Upper lobe of left lung (tissue), 4 donors: ENCODE measurements at regions not wholly inside any gene's neighbourhood (a gene's known extent, or its start where the extent isn't known, plus 50 kb on each side); places are given as distances from the start of the nearest gene placed in this dataset.

ENCODE experiments used
- CTCF ChIP-seq, 6 experiments: fragments of 450-650 bp in 4 of 6; fragments of 200-600 bp in 2 of 6; sonication (generic) in 2 of 6; IDR thresholded peaks; one replicate each; pipeline ENCODE4 v1.5.1; 2016 to 2019; ENCODE audit warnings: antibody characterized with exemption in 6 of 6
- EP300 ChIP-seq, 4 donors: sonication (generic); formaldehyde crosslinking; IDR thresholded peaks; one replicate each; pipeline ENCODE4 v1.5.1; 2017; ENCODE audit warnings: antibody characterized with exemption in 4 of 4, control low read depth in 2 of 4
- POLR2A ChIP-seq, 4 donors: fragments of 450-650 bp; IDR thresholded peaks; one replicate each; pipeline ENCODE4 v1.5.1; 2016 to 2017; ENCODE audit warnings: antibody characterized with exemption in 4 of 4, mild to moderate bottlenecking in 2 of 4
- POLR2AphosphoS5 ChIP-seq, 2 donors: sonication (generic); formaldehyde crosslinking; IDR thresholded peaks; one replicate each; pipeline ENCODE4 v1.5.1; 2017; ENCODE audit warnings: antibody characterized with exemption in 2 of 2

- TF ChIP-seq CTCF (IDR thresholded peaks at IDR 0.05): no peak
- no peak for TF ChIP-seq POLR2AphosphoS5 (IDR thresholded peaks at IDR 0.05)
- no peak for TF ChIP-seq POLR2A (IDR thresholded peaks at IDR 0.05)
- TF ChIP-seq EP300 (IDR thresholded peaks at IDR 0.05): no peak
Measured at GRCh38 chrX:33307911-33308354, 96.6 kb upstream of the DMD start.
